Skeletal muscle tissue (tissue), 3 donors: ENCODE measurements at regions not wholly inside any gene's neighbourhood (a gene's known extent, or its start where the extent isn't known, plus 50 kb on each side); places are given as distances from the start of the nearest gene placed in this dataset.
"Not testable (repeated sequence)": the region's sequence is repeated elsewhere in the genome, so short reads cannot be mapped to it uniquely, and the experiment has no call there.

Experiments
- H3K27ac ChIP-seq: one replicate; pipeline ENCODE4 v1.7.0; 2013; ENCODE audit warnings: mild to moderate bottlenecking, low read depth, low read length, inconsistent platforms
- H3K27me3 ChIP-seq, 3 donors: one replicate each; pipeline ENCODE4 v1.7.0; 2013; ENCODE audit warnings: low read length in 3 of 3; ENCODE audit not compliant: control insufficient read depth in 3 of 3, insufficient read depth in 3 of 3
- H3K36me3 ChIP-seq, 3 donors: one replicate each; pipeline ENCODE4 v1.7.0; 2013; ENCODE audit warnings: low read length in 3 of 3; ENCODE audit not compliant: control insufficient read depth in 3 of 3, insufficient read depth in 3 of 3
- H3K4me1 ChIP-seq, 3 donors: one replicate each; pipeline ENCODE4 v1.7.0; 2013; ENCODE audit warnings: low read length in 3 of 3, mild to moderate bottlenecking in 3 of 3; ENCODE audit not compliant: control insufficient read depth in 3 of 3, insufficient read depth in 3 of 3
- H3K4me3 ChIP-seq, 3 donors: one replicate each; pipeline ENCODE4 v1.7.0; 2013; ENCODE audit warnings: low read length in 3 of 3
- H3K9ac ChIP-seq, 3 donors: one replicate each; pipeline ENCODE4 v1.7.0; 2013; ENCODE audit warnings: low read length in 3 of 3, mild to moderate bottlenecking in 3 of 3, moderate library complexity in 2 of 3, low read depth in 1 of 3
- H3K9me3 ChIP-seq, 3 donors: one replicate each; pipeline ENCODE4 v1.7.0; 2013; ENCODE audit warnings: low read length in 3 of 3; ENCODE audit not compliant: control insufficient read depth in 3 of 3
- donor health status: Osteomylitis.

DNA sequence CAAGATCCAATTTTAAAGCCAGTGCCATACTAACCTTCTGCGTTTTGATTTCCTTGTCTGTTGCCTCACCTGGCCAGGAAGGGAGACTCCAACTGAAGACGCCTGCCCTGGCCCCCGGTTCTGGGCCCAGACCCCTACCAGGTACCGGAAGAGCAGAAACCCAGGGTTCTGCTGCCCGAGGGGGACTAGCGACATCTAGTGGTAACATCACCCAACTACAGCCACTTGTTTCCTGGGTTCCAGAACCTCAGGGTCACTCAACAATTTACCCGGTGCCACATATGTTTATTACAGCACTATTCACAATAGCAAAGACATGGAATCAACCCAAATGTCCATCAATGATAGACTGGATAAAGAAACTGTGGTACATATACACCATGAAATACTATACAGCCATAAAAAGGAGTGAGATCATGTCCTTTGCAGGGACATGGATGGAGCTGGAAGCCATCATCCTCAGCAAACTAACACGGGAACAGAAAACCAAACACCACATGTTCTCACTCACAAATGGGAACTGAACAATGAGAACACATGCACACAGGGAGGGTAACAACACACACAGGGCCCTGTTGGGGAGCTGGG, 268.7 kb upstream of the IRX4 start:
- not testable (repeated sequence) for H3K9me3 ChIP-seq, H3K9ac ChIP-seq, H3K36me3 ChIP-seq, H3K4me3 ChIP-seq, H3K4me1 ChIP-seq, H3K27ac ChIP-seq
- peaks cover 3 to 22% (median 7%) of the 10 kb centered on the region in 3 donors for H3K27me3 ChIP-seq

DNA sequence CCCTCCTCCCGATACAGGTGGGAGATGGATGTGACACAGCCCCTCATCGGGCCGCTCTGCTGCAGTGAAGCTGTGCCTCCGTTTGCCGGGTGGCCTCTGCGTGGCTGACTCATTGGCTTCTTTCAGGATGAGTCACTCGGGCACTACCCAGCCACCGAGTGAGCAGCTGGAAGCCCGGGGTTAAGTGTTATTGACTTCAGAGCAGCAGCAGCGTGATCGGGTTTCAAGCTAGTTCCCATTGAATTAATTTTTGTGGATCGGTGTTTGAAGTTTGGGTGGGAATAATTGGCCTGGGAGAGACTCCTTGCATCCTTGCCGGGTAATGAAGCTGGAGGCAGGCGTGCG, 266.4 kb upstream of the IRX4 start:
- H3K36me3 ChIP-seq = no peaks in the 10 kb centered on the region
- no peaks in the 10 kb centered on the region for H3K4me1 ChIP-seq
- H3K9me3 ChIP-seq = no peaks in the 10 kb centered on the region
- peaks cover 3 to 22% (median 7%) of the 10 kb centered on the region in 3 donors for H3K27me3 ChIP-seq
- H3K27ac ChIP-seq = no peak overlapping the region
- no peak overlapping the region for H3K4me3 ChIP-seq
- no peak overlapping the region for H3K9ac ChIP-seq

- no peaks in the 10 kb centered on the region for H3K9me3 ChIP-seq
- peaks cover 3 to 22% (median 7%) of the 10 kb centered on the region in 3 donors for H3K27me3 ChIP-seq
- no peaks in the 10 kb centered on the region for H3K36me3 ChIP-seq
- no peaks in the 10 kb centered on the region for H3K4me1 ChIP-seq
- no peak overlapping the region for H3K4me3 ChIP-seq
- no peak overlapping the region for H3K27ac ChIP-seq
- H3K9ac ChIP-seq = no peak overlapping the region
These were observed 265.8 kb upstream of the IRX4 start for GRCh38 chr5:2148312-2149194.

DNA sequence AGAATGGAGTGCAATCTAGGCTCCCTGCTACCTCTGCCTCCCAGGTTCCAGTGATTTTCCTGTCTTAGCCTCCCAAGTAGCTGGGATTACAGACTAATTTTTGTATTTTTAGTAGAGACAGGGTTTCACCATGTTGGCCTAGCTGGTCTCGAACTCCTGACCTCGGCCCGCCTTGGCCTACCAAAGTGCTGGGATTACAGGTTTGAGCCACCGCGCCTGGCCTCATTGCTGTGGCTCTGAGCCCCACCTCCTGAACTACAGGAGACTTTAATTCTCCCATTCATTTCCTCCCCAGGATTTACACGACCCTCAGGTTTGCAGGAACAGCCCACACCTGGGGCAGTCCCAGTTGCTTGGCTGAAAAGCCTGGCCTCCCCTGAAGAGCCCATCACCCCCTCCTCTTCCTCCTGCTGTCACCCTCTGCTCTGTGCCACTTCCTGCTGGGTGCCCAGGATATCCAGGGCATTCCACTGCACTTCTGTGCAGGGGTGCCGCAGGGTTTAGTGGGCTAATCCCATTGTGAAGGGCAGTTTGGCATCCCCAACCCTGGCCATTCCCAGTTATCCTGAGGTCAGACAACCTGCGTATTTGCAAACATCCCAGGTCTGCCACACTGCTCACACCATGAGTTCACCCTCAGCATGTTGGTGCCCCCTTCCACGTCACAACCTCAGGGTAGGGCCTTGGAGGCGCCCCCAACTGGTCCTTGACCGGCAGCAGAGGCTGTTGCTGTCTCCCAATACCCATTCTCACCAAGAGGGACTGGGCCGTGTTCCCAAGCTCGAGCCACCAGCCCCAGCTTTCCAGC, 265.0 kb upstream of the IRX4 start:
- Histone ChIP-seq H3K9me3 (no peaks in the 10 kb centered on the region), H3K9ac (no peak overlapping the region), H3K27ac (no peak overlapping the region), H3K4me1 (no peaks in the 10 kb centered on the region), H3K4me3 (no peak overlapping the region), H3K36me3 (no peaks in the 10 kb centered on the region), H3K27me3 (peaks cover 3 to 22% (median 11%) of the 10 kb centered on the region in 3 donors)

GRCh38 chr5:2143646-2144353, 261.1 kb upstream of the IRX4 start:
- Histone ChIP-seq H3K36me3 (no peaks in the 10 kb centered on the region), H3K27ac (no peak overlapping the region), H3K27me3 (peaks cover 5 to 23% (median 7%) of the 10 kb centered on the region in 3 donors), H3K4me1 (no peaks in the 10 kb centered on the region), H3K9me3 (no peaks in the 10 kb centered on the region), H3K4me3 (no peak overlapping the region), H3K9ac (no peak overlapping the region)

DNA sequence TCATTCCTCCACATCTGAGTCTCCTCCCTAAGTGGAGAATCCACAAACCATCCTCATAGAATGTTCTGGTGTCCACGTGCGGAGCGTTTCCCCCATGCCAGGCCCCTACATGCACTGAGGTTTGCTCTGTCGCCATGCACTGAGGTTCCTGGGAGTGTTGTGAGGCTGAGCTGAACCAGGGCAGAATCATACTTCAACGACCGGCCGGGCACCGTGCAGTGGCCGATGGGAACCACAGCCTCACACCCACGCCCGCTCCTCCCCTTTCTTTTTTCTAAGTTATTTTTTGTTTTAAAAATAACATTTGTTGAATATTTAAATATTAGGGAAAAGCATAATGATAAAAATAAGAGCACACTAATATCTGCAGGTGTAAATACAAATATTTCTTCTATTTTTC, 260.4 kb upstream of the IRX4 start:
- H3K4me1 ChIP-seq = no peaks in the 10 kb centered on the region
- H3K9me3 ChIP-seq = no peaks in the 10 kb centered on the region
- H3K4me3 ChIP-seq = no peak overlapping the region
- H3K36me3 ChIP-seq = no peaks in the 10 kb centered on the region
- H3K27ac ChIP-seq = no peak overlapping the region
- H3K9ac ChIP-seq = no peak overlapping the region
- H3K27me3 ChIP-seq = peaks cover 2 to 23% (median 3%) of the 10 kb centered on the region in 3 donors

GRCh38 chr5:2142456-2142954, 259.8 kb upstream of the IRX4 start:
- Histone ChIP-seq H3K9me3 (no peaks in the 10 kb centered on the region), H3K27ac (no peak overlapping the region), H3K36me3 (no peaks in the 10 kb centered on the region), H3K9ac (no peak overlapping the region), H3K27me3 (peaks cover 2 to 21% (median 6%) of the 10 kb centered on the region in 3 donors), H3K4me1 (no peaks in the 10 kb centered on the region), H3K4me3 (no peak overlapping the region)

GRCh38 chr5:2141254-2142000, 258.7 kb upstream of the IRX4 start:
- no peak overlapping the region for H3K4me3 ChIP-seq
- H3K27me3 ChIP-seq = peaks cover 2 to 27% (median 6%) of the 10 kb centered on the region in 3 donors
- H3K27ac ChIP-seq = no peak overlapping the region
- peaks cover 0 to 5% (median 2%) of the 10 kb centered on the region in 3 donors for H3K9me3 ChIP-seq
- H3K4me1 ChIP-seq = no peaks in the 10 kb centered on the region
- no peaks in the 10 kb centered on the region for H3K36me3 ChIP-seq
- no peak overlapping the region for H3K9ac ChIP-seq
